HG02610 (cell line): ENCODE measurements at regions not wholly inside any gene's neighbourhood (a gene's known extent, or its start where the extent isn't known, plus 50 kb on each side); places are given as distances from the start of the nearest gene placed in this dataset.

ENCODE experiments used
- ATAC-seq: cut with Tn5 transposase; IDR thresholded peaks from one replicate; pipeline ENCODE4 v1.9.1; 2021; ENCODE audit warnings: mild to moderate bottlenecking, moderate library complexity; ENCODE audit not compliant: unreplicated experiment

GRCh38 chr13:59495936-59496512 is 667.7 kb downstream of the DIAPH3 start:
- ATAC-seq, result no peak

- ATAC-seq, result no peak
Observed at GRCh38 chr13:59497621-59498247, 666.0 kb downstream of the DIAPH3 start.

- no peak for ATAC-seq
Observed at GRCh38 chr13:59501004-59501403, 662.7 kb downstream of the DIAPH3 start.

- ATAC-seq, result no peak
Observed at GRCh38 chr13:59504407-59504806, 659.3 kb downstream of the DIAPH3 start.

GRCh38 chr13:59510386-59510785 is 653.3 kb downstream of the DIAPH3 start:
- no peak for ATAC-seq

- ATAC-seq, result no peak
Observed at GRCh38 chr13:59513686-59514085, 650.0 kb downstream of the DIAPH3 start.

- ATAC-seq, result no peak
Observed at GRCh38 chr13:59514316-59514715, 649.4 kb downstream of the DIAPH3 start.

- ATAC-seq, result no peak
Observed at GRCh38 chr13:59519819-59520218, 643.9 kb downstream of the DIAPH3 start.

GRCh38 chr13:59521549-59521948 is 642.2 kb downstream of the DIAPH3 start:
- ATAC-seq, result no peak

GRCh38 chr13:59522652-59523051 is 641.1 kb downstream of the DIAPH3 start:
- no peak for ATAC-seq

- no peak for ATAC-seq
Observed at GRCh38 chr13:59527500-59527899, 636.2 kb downstream of the DIAPH3 start.

- no peak for ATAC-seq
Observed at GRCh38 chr13:59531571-59532091, 632.1 kb downstream of the DIAPH3 start.

- ATAC-seq, result no peak
Observed at GRCh38 chr13:59532405-59532804, 631.3 kb downstream of the DIAPH3 start.

- no peak for ATAC-seq
Observed at GRCh38 chr13:59533561-59534555, 629.9 kb downstream of the DIAPH3 start.

- no peak for ATAC-seq
Observed at GRCh38 chr13:59534806-59535205, 628.9 kb downstream of the DIAPH3 start.

GRCh38 chr13:59537500-59537899 is 626.2 kb downstream of the DIAPH3 start:
- ATAC-seq, result no peak

- ATAC-seq, result no peak
Observed at GRCh38 chr13:59538512-59538911, 625.2 kb downstream of the DIAPH3 start.

- no peak for ATAC-seq
Observed at GRCh38 chr13:59542303-59542702, 621.4 kb downstream of the DIAPH3 start.

GRCh38 chr13:59543418-59543817 is 620.3 kb downstream of the DIAPH3 start:
- no peak for ATAC-seq

GRCh38 chr13:59545007-59545406 is 618.7 kb downstream of the DIAPH3 start:
- ATAC-seq, result no peak

GRCh38 chr13:59546178-59546577 is 617.5 kb downstream of the DIAPH3 start:
- no peak for ATAC-seq
